Skeletal muscle tissue (tissue), 3 donors: ENCODE measurements at regions not wholly inside any gene's neighbourhood (a gene's known extent, or its start where the extent isn't known, plus 50 kb on each side); places are given as distances from the start of the nearest gene placed in this dataset.
"Not testable (repeated sequence)": the region's sequence is repeated elsewhere in the genome, so short reads cannot be mapped to it uniquely, and the experiment has no call there.

Experiments used
- H3K27ac ChIP-seq: one replicate; pipeline ENCODE4 v1.7.0; 2013; ENCODE audit warnings: mild to moderate bottlenecking, low read depth, low read length, inconsistent platforms
- H3K27me3 ChIP-seq, 3 donors: one replicate each; pipeline ENCODE4 v1.7.0; 2013; ENCODE audit warnings: low read length in 3 of 3; ENCODE audit not compliant: control insufficient read depth in 3 of 3, insufficient read depth in 3 of 3
- H3K36me3 ChIP-seq, 3 donors: one replicate each; pipeline ENCODE4 v1.7.0; 2013; ENCODE audit warnings: low read length in 3 of 3; ENCODE audit not compliant: control insufficient read depth in 3 of 3, insufficient read depth in 3 of 3
- H3K4me1 ChIP-seq, 3 donors: one replicate each; pipeline ENCODE4 v1.7.0; 2013; ENCODE audit warnings: low read length in 3 of 3, mild to moderate bottlenecking in 3 of 3; ENCODE audit not compliant: control insufficient read depth in 3 of 3, insufficient read depth in 3 of 3
- H3K4me3 ChIP-seq, 3 donors: one replicate each; pipeline ENCODE4 v1.7.0; 2013; ENCODE audit warnings: low read length in 3 of 3
- H3K9ac ChIP-seq, 3 donors: one replicate each; pipeline ENCODE4 v1.7.0; 2013; ENCODE audit warnings: low read length in 3 of 3, mild to moderate bottlenecking in 3 of 3, moderate library complexity in 2 of 3, low read depth in 1 of 3
- H3K9me3 ChIP-seq, 3 donors: one replicate each; pipeline ENCODE4 v1.7.0; 2013; ENCODE audit warnings: low read length in 3 of 3; ENCODE audit not compliant: control insufficient read depth in 3 of 3
- donor health status: Osteomylitis.

GRCh38 chr10:117856426-117856825 lies 190.3 kb downstream of the RAB11FIP2 start:
- not testable (repeated sequence) for H3K9ac ChIP-seq, H3K4me3 ChIP-seq, H3K27me3 ChIP-seq, H3K4me1 ChIP-seq, H3K27ac ChIP-seq, H3K9me3 ChIP-seq, H3K36me3 ChIP-seq

DNA sequence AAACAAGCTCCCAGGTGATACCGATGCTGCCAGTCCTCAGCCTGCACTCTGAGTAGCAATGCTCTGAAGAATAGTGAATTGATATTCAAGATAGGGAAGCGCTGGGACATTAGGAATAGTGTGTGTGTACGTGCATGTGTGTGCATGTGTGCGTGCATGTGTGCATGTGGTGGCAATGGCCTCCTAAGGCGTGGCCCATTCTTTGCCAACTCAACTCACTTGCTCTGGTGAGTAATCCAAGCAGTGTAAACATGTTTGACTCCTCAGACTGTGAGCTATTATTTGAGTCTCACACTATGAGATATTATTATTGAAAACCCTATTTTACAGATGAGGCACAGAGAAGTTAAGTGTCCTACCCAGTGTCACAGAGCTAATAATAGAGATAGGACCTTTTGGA lies 186.6 kb downstream of the RAB11FIP2 start:
- H3K36me3 ChIP-seq = no peaks in the 10 kb centered on the region
- peaks cover 0 to 7% (median 0%) of the 10 kb centered on the region in 3 donors for H3K27me3 ChIP-seq
- no peak overlapping the region for H3K27ac ChIP-seq
- no peak overlapping the region for H3K4me3 ChIP-seq
- no peak overlapping the region for H3K9ac ChIP-seq
- no peaks in the 10 kb centered on the region for H3K9me3 ChIP-seq
- no peaks in the 10 kb centered on the region for H3K4me1 ChIP-seq

DNA sequence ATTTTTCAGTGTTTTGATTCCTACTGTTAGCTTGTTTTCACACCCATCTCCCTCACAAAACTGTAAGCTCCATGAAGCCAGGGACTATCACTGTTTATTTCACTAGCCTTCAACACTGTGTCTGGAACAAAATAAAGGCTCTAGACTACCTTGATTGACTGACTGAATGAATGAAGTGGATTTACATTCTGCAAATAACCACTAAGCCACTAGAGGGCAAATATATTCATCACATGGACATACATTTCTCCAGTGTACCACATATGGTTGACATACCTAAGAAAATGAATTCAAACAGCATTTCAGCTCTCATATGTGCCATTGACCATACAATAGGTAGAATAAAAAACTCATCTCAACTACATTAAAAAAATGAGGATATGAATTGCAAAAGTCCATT lies 185.9 kb downstream of the RAB11FIP2 start:
- H3K4me3 ChIP-seq = no peak overlapping the region
- peaks cover 0 to 11% (median 0%) of the 10 kb centered on the region in 3 donors for H3K27me3 ChIP-seq
- H3K9ac ChIP-seq = no peak overlapping the region
- H3K4me1 ChIP-seq = no peaks in the 10 kb centered on the region
- no peaks in the 10 kb centered on the region for H3K36me3 ChIP-seq
- H3K9me3 ChIP-seq = no peaks in the 10 kb centered on the region
- H3K27ac ChIP-seq = no peak overlapping the region

DNA sequence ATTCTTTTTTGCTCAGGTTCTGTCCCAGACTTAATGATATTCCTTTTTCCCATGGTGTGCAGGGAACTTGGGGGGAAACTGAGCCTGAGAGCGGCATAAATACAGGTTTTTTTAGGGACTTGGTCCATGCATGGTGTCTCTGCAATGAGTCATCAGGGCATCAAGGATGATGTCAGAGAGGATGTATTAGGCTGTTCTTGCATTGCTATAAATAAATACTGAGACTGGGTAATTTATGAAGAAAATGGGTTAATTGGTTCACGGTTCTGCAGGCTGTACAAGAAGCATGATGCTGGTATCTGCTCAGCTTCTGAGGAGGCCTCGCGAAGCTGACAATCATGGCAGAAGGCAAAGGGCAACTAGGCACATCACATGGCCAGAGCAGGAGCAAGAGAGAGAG lies 185.4 kb downstream of the RAB11FIP2 start:
- Histone ChIP-seq H3K27ac (no peak overlapping the region), H3K9me3 (no peaks in the 10 kb centered on the region), H3K36me3 (no peaks in the 10 kb centered on the region), H3K27me3 (peaks cover 0 to 11% (median 0%) of the 10 kb centered on the region in 3 donors), H3K9ac (no peak overlapping the region), H3K4me1 (no peaks in the 10 kb centered on the region), H3K4me3 (no peak overlapping the region)

GRCh38 chr10:117863771-117864170 lies 183.0 kb downstream of the RAB11FIP2 start:
- Histone ChIP-seq H3K27me3 (peaks cover 0 to 11% (median 0%) of the 10 kb centered on the region in 3 donors), H3K36me3 (no peaks in the 10 kb centered on the region), H3K4me1 (no peaks in the 10 kb centered on the region), H3K27ac (no peak overlapping the region), H3K9me3 (no peaks in the 10 kb centered on the region), H3K4me3 (no peak overlapping the region), H3K9ac (no peak overlapping the region)

- Histone ChIP-seq H3K9ac (no peak overlapping the region), H3K36me3 (no peaks in the 10 kb centered on the region), H3K27ac (no peak overlapping the region), H3K27me3 (peaks cover 0 to 8% (median 0%) of the 10 kb centered on the region in 3 donors), H3K4me3 (no peak overlapping the region), H3K9me3 (no peaks in the 10 kb centered on the region), H3K4me1 (no peaks in the 10 kb centered on the region)
Observed at GRCh38 chr10:117865945-117866344, 180.8 kb downstream of the RAB11FIP2 start.

GRCh38 chr10:117868151-117868550 lies 178.6 kb downstream of the RAB11FIP2 start:
- Histone ChIP-seq H3K9ac (no peak overlapping the region), H3K27ac (no peak overlapping the region), H3K36me3 (no peaks in the 10 kb centered on the region), H3K4me1 (no peaks in the 10 kb centered on the region), H3K27me3 (peaks cover 0 to 11% (median 0%) of the 10 kb centered on the region in 3 donors), H3K4me3 (no peak overlapping the region), H3K9me3 (no peaks in the 10 kb centered on the region)

GRCh38 chr10:117875793-117876192 lies 170.9 kb downstream of the RAB11FIP2 start:
- H3K4me3 ChIP-seq = no peak overlapping the region
- no peaks in the 10 kb centered on the region for H3K36me3 ChIP-seq

DNA sequence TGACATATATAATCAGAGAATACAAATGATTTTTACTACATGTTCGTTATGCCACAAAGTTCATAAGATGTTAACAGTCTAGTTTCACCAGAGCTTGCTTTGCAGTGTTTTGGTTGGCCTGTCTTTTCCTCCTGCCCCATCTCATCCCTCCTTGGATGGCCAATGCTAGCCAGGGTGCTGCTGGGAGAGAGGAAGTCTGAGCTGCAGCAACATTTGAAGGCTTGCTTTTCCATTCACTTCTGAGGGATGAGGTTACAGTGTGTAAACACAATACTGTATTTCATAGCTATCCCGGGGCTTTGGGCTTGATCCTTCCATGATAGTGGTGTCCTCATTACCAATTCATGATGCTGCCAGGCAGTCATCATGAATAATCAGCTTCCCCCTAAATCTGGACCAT lies 170.5 kb downstream of the RAB11FIP2 start:
- no peaks in the 10 kb centered on the region for H3K9me3 ChIP-seq
- H3K4me1 ChIP-seq = no peaks in the 10 kb centered on the region
- no peaks in the 10 kb centered on the region for H3K36me3 ChIP-seq
- no peak overlapping the region for H3K9ac ChIP-seq
- H3K4me3 ChIP-seq = no peak overlapping the region
- peaks cover 0 to 3% (median 0%) of the 10 kb centered on the region in 3 donors for H3K27me3 ChIP-seq
- H3K27ac ChIP-seq = no peak overlapping the region

More at GRCh38 chr10:117875793-117876192, 170.9 kb downstream of the RAB11FIP2 start:
- H3K4me1 ChIP-seq = no peaks in the 10 kb centered on the region
- no peak overlapping the region for H3K9ac ChIP-seq
- H3K27ac ChIP-seq = no peak overlapping the region
- H3K27me3 ChIP-seq = peaks cover 0 to 6% (median 0%) of the 10 kb centered on the region in 3 donors
- no peaks in the 10 kb centered on the region for H3K9me3 ChIP-seq

DNA sequence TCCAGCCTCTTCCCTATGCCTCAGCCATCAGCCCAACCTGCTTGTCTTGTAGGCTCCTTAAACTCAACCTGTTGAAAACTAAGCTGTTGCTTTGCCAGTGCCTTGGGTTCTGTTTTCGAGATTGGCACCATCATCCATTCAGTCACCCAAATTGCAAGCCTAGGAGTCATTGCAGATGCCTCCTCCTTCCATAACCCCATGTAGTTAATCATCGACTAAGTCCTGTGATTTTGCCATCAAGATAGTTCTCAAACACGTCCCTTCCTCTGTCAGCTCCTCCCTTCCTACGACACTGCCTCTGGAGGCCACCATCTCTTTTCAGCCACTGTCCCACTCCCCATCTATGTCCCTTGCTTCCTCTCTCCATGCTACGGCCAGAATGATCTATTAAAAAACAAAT lies 168.1 kb downstream of the RAB11FIP2 start:
- peaks cover 0 to 3% (median 0%) of the 10 kb centered on the region in 3 donors for H3K27me3 ChIP-seq
- no peaks in the 10 kb centered on the region for H3K36me3 ChIP-seq
- H3K4me1 ChIP-seq = no peaks in the 10 kb centered on the region

GRCh38 chr10:117884093-117884492 lies 162.6 kb downstream of the RAB11FIP2 start:
- H3K9ac ChIP-seq = no peak overlapping the region
- H3K36me3 ChIP-seq = no peaks in the 10 kb centered on the region
- no peaks in the 10 kb centered on the region for H3K9me3 ChIP-seq
- H3K27ac ChIP-seq = no peak overlapping the region
- no peak overlapping the region for H3K4me3 ChIP-seq
- no peaks in the 10 kb centered on the region for H3K27me3 ChIP-seq
- no peaks in the 10 kb centered on the region for H3K4me1 ChIP-seq

More for the DNA sequence above, 168.1 kb downstream of the RAB11FIP2 start:
- no peaks in the 10 kb centered on the region for H3K9me3 ChIP-seq
- H3K9ac ChIP-seq = no peak overlapping the region
- H3K27ac ChIP-seq = no peak overlapping the region
- H3K4me3 ChIP-seq = no peak overlapping the region
